ENCODE measurements at regions not wholly inside any gene's neighbourhood (a gene's known extent, or its start where the extent isn't known, plus 50 kb on each side); places are given as distances from the start of the nearest gene placed in this dataset.

- no peak for DNase-seq (ENCODE audit: extremely low read depth, low read depth)
- no peak for TF ChIP-seq CTCF (IDR thresholded peaks at IDR 0.05; ENCODE audit: low read depth, low read length)
These were observed 161.0 kb upstream of the ATXN1 start for GRCh38 chr6:16922282-16922681.

GRCh38 chr6:16921399-16922110, 160.3 kb upstream of the ATXN1 start:
- no peak for DNase-seq (ENCODE audit: extremely low read depth, low read depth)
- TF ChIP-seq CTCF (IDR thresholded peaks at IDR 0.05; ENCODE audit: low read depth, low read length): no peak

GRCh38 chr6:16918586-16918985, 157.3 kb upstream of the ATXN1 start:
- no peak for TF ChIP-seq CTCF (IDR thresholded peaks at IDR 0.05; ENCODE audit: low read depth, low read length)
- DNase-seq (ENCODE audit: extremely low read depth, low read depth): no peak

- DNase-seq (ENCODE audit: extremely low read depth, low read depth): no peak
- no peak for TF ChIP-seq CTCF (IDR thresholded peaks at IDR 0.05; ENCODE audit: low read depth, low read length)
These were observed 152.9 kb upstream of the ATXN1 start for GRCh38 chr6:16914184-16914583.

GRCh38 chr6:16912756-16913155, 151.5 kb upstream of the ATXN1 start:
- DNase-seq (ENCODE audit: extremely low read depth, low read depth): no peak
- no peak for TF ChIP-seq CTCF (IDR thresholded peaks at IDR 0.05; ENCODE audit: low read depth, low read length)

GRCh38 chr6:16911088-16911487, 149.8 kb upstream of the ATXN1 start:
- no peak for DNase-seq (ENCODE audit: extremely low read depth, low read depth)
- no peak for TF ChIP-seq CTCF (IDR thresholded peaks at IDR 0.05; ENCODE audit: low read depth, low read length)

GRCh38 chr6:16909658-16910360, 148.5 kb upstream of the ATXN1 start:
- TF ChIP-seq CTCF (IDR thresholded peaks at IDR 0.05; ENCODE audit: low read depth, low read length): no peak
- DNase-seq (ENCODE audit: extremely low read depth, low read depth): peak; percentile 34
